ENCODE measurements at regions not wholly inside any gene's neighbourhood (a gene's known extent, or its start where the extent isn't known, plus 50 kb on each side); places are given as distances from the start of the nearest gene placed in this dataset.

- no peak overlapping the region for H2AFZ ChIP-seq (ENCODE audit: low read length)
- H3K4me1 ChIP-seq (ENCODE audit: low read length), result no peaks in the 10 kb centered on the region
- no peak for DNase-seq
- H3K27ac ChIP-seq (ENCODE audit: low read length), result no peak overlapping the region
- no peaks in the 10 kb centered on the region for H3K9me2 ChIP-seq (replicated peaks; ENCODE audit: insufficient read depth, low read length)
- H3K4me3 ChIP-seq (ENCODE audit: low read length), result no peak overlapping the region
- no peaks in the 10 kb centered on the region for H3K9me3 ChIP-seq (ENCODE audit: low read length)
- H3K36me3 ChIP-seq (ENCODE audit: insufficient read depth, low read length), result no peaks in the 10 kb centered on the region
- H4K20me1 ChIP-seq (ENCODE audit: insufficient read depth, low read depth, low read length), result no peaks in the 10 kb centered on the region
- H3K27me3 ChIP-seq (ENCODE audit: low read length), result no peaks in the 10 kb centered on the region
- no peaks in the 10 kb centered on the region for H3K79me2 ChIP-seq (ENCODE audit: low read length)
- H3K9ac ChIP-seq (ENCODE audit: low read length), result no peak overlapping the region
- H3K4me2 ChIP-seq (ENCODE audit: low read depth, low read length, poor library complexity, severe bottlenecking), result no peak overlapping the region
Measured at GRCh38 chr4:119865789-119866188, 200.9 kb downstream of the MAD2L1 start.

- H3K4me2 ChIP-seq (ENCODE audit: low read depth, low read length, poor library complexity, severe bottlenecking), result no peak overlapping the region
- H3K36me3 ChIP-seq (ENCODE audit: insufficient read depth, low read length), result no peaks in the 10 kb centered on the region
- no peaks in the 10 kb centered on the region for H3K79me2 ChIP-seq (ENCODE audit: low read length)
- no peaks in the 10 kb centered on the region for H3K9me3 ChIP-seq (ENCODE audit: low read length)
- H3K4me3 ChIP-seq (ENCODE audit: low read length), result no peak overlapping the region
- H3K27me3 ChIP-seq (ENCODE audit: low read length), result no peaks in the 10 kb centered on the region
- H3K9me2 ChIP-seq (replicated peaks; ENCODE audit: insufficient read depth, low read length), result no peaks in the 10 kb centered on the region
- no peaks in the 10 kb centered on the region for H4K20me1 ChIP-seq (ENCODE audit: insufficient read depth, low read depth, low read length)
- H3K4me1 ChIP-seq (ENCODE audit: low read length), result no peaks in the 10 kb centered on the region
- no peak for DNase-seq
- no peak overlapping the region for H3K9ac ChIP-seq (ENCODE audit: low read length)
- H2AFZ ChIP-seq (ENCODE audit: low read length), result no peak overlapping the region
- no peak overlapping the region for H3K27ac ChIP-seq (ENCODE audit: low read length)
Measured at GRCh38 chr4:119865389-119865788, 201.3 kb downstream of the MAD2L1 start.

- H3K9me3 ChIP-seq (ENCODE audit: low read length), result no peaks in the 10 kb centered on the region
- no peak overlapping the region for H3K27ac ChIP-seq (ENCODE audit: low read length)
- H3K4me1 ChIP-seq (ENCODE audit: low read length), result no peaks in the 10 kb centered on the region
- no peaks in the 10 kb centered on the region for H3K79me2 ChIP-seq (ENCODE audit: low read length)
- H3K4me3 ChIP-seq (ENCODE audit: low read length), result no peak overlapping the region
- H3K36me3 ChIP-seq (ENCODE audit: insufficient read depth, low read length), result no peaks in the 10 kb centered on the region
- DNase-seq, result no peak
- H2AFZ ChIP-seq (ENCODE audit: low read length), result no peak overlapping the region
- H4K20me1 ChIP-seq (ENCODE audit: insufficient read depth, low read depth, low read length), result no peaks in the 10 kb centered on the region
- no peaks in the 10 kb centered on the region for H3K9me2 ChIP-seq (replicated peaks; ENCODE audit: insufficient read depth, low read length)
- no peak overlapping the region for H3K4me2 ChIP-seq (ENCODE audit: low read depth, low read length, poor library complexity, severe bottlenecking)
- H3K9ac ChIP-seq (ENCODE audit: low read length), result no peak overlapping the region
- H3K27me3 ChIP-seq (ENCODE audit: low read length), result no peaks in the 10 kb centered on the region
Measured at GRCh38 chr4:119861731-119862130, 204.9 kb downstream of the MAD2L1 start.

GRCh38 chr4:119858176-119858575 is 208.5 kb downstream of the MAD2L1 start:
- Histone ChIP-seq H3K4me2 (ENCODE audit: low read depth, low read length, poor library complexity, severe bottlenecking) (no peak overlapping the region), H3K79me2 (ENCODE audit: low read length) (no peaks in the 10 kb centered on the region), H3K36me3 (ENCODE audit: insufficient read depth, low read length) (no peaks in the 10 kb centered on the region), H3K4me3 (ENCODE audit: low read length) (no peak overlapping the region), H3K9me2 (replicated peaks; ENCODE audit: insufficient read depth, low read length) (no peaks in the 10 kb centered on the region), H3K9me3 (ENCODE audit: low read length) (no peaks in the 10 kb centered on the region), H3K4me1 (ENCODE audit: low read length) (no peaks in the 10 kb centered on the region), H3K9ac (ENCODE audit: low read length) (no peak overlapping the region), H2AFZ (ENCODE audit: low read length) (no peak overlapping the region), H3K27me3 (ENCODE audit: low read length) (no peaks in the 10 kb centered on the region), H3K27ac (ENCODE audit: low read length) (no peak overlapping the region), H4K20me1 (ENCODE audit: insufficient read depth, low read depth, low read length) (no peaks in the 10 kb centered on the region)
- DNase-seq, result no peak

GRCh38 chr4:119854364-119854763 is 212.3 kb downstream of the MAD2L1 start:
- no peak overlapping the region for H3K27ac ChIP-seq (ENCODE audit: low read length)
- no peak overlapping the region for H3K4me2 ChIP-seq (ENCODE audit: low read depth, low read length, poor library complexity, severe bottlenecking)
- no peaks in the 10 kb centered on the region for H3K9me3 ChIP-seq (ENCODE audit: low read length)
- DNase-seq, result no peak
- H2AFZ ChIP-seq (ENCODE audit: low read length), result no peak overlapping the region
- no peaks in the 10 kb centered on the region for H3K9me2 ChIP-seq (replicated peaks; ENCODE audit: insufficient read depth, low read length)
- no peaks in the 10 kb centered on the region for H4K20me1 ChIP-seq (ENCODE audit: insufficient read depth, low read depth, low read length)
- H3K27me3 ChIP-seq (ENCODE audit: low read length), result no peaks in the 10 kb centered on the region
- no peaks in the 10 kb centered on the region for H3K4me1 ChIP-seq (ENCODE audit: low read length)
- H3K36me3 ChIP-seq (ENCODE audit: insufficient read depth, low read length), result no peaks in the 10 kb centered on the region
- no peaks in the 10 kb centered on the region for H3K79me2 ChIP-seq (ENCODE audit: low read length)
- no peak overlapping the region for H3K4me3 ChIP-seq (ENCODE audit: low read length)
- H3K9ac ChIP-seq (ENCODE audit: low read length), result no peak overlapping the region

GRCh38 chr4:119851649-119852048 is 215.0 kb downstream of the MAD2L1 start:
- H3K27ac ChIP-seq (ENCODE audit: low read length), result no peak overlapping the region
- no peak overlapping the region for H3K4me2 ChIP-seq (ENCODE audit: low read depth, low read length, poor library complexity, severe bottlenecking)
- no peaks in the 10 kb centered on the region for H3K4me1 ChIP-seq (ENCODE audit: low read length)
- H4K20me1 ChIP-seq (ENCODE audit: insufficient read depth, low read depth, low read length), result no peaks in the 10 kb centered on the region
- no peaks in the 10 kb centered on the region for H3K36me3 ChIP-seq (ENCODE audit: insufficient read depth, low read length)
- H3K9ac ChIP-seq (ENCODE audit: low read length), result no peak overlapping the region
- no peak overlapping the region for H3K4me3 ChIP-seq (ENCODE audit: low read length)
- no peaks in the 10 kb centered on the region for H3K9me3 ChIP-seq (ENCODE audit: low read length)
- H3K79me2 ChIP-seq (ENCODE audit: low read length), result no peaks in the 10 kb centered on the region
- H3K27me3 ChIP-seq (ENCODE audit: low read length), result no peaks in the 10 kb centered on the region
- H2AFZ ChIP-seq (ENCODE audit: low read length), result no peak overlapping the region
- H3K9me2 ChIP-seq (replicated peaks; ENCODE audit: insufficient read depth, low read length), result no peaks in the 10 kb centered on the region
- no peak for DNase-seq

GRCh38 chr4:119841361-119841760 is 212.8 kb upstream of the PDE5A start:
- Histone ChIP-seq H3K27ac (ENCODE audit: low read length) (no peak overlapping the region), H2AFZ (ENCODE audit: low read length) (no peak overlapping the region), H3K9ac (ENCODE audit: low read length) (no peak overlapping the region), H3K4me2 (ENCODE audit: low read depth, low read length, poor library complexity, severe bottlenecking) (no peak overlapping the region), H3K9me3 (ENCODE audit: low read length) (no peaks in the 10 kb centered on the region), H3K27me3 (ENCODE audit: low read length) (no peaks in the 10 kb centered on the region), H4K20me1 (ENCODE audit: insufficient read depth, low read depth, low read length) (no peaks in the 10 kb centered on the region), H3K4me1 (ENCODE audit: low read length) (no peaks in the 10 kb centered on the region), H3K79me2 (ENCODE audit: low read length) (no peaks in the 10 kb centered on the region), H3K36me3 (ENCODE audit: insufficient read depth, low read length) (no peaks in the 10 kb centered on the region), H3K9me2 (replicated peaks; ENCODE audit: insufficient read depth, low read length) (0 out of 2 replicates have a peak, but pooled peaks cover under 1% of the 10 kb centered on the region), H3K4me3 (ENCODE audit: low read length) (no peak overlapping the region)
- DNase-seq, result no peak

DNA sequence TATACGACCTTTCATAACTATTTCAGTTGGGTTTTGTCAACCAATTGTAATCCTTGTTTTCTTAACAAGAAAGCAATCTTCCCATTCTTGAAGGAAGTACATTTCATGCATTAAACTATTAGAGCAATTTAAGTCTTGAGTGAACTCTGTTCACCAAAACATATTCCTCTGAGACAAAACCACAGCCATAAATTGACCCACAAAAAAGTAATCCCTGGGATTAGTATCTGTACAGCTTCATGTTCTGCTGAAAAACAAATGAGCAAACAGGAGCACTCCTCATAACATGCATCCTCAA is 207.0 kb upstream of the PDE5A start:
- Histone ChIP-seq H3K4me1 (ENCODE audit: low read length) (no peaks in the 10 kb centered on the region), H3K4me3 (ENCODE audit: low read length) (no peak overlapping the region), H3K9me3 (ENCODE audit: low read length) (no peaks in the 10 kb centered on the region), H3K9ac (ENCODE audit: low read length) (no peak overlapping the region), H3K36me3 (ENCODE audit: insufficient read depth, low read length) (no peaks in the 10 kb centered on the region), H3K27ac (ENCODE audit: low read length) (no peak overlapping the region), H2AFZ (ENCODE audit: low read length) (no peak overlapping the region), H3K4me2 (ENCODE audit: low read depth, low read length, poor library complexity, severe bottlenecking) (no peak overlapping the region), H3K27me3 (ENCODE audit: low read length) (no peaks in the 10 kb centered on the region), H3K79me2 (ENCODE audit: low read length) (no peaks in the 10 kb centered on the region), H3K9me2 (replicated peaks; ENCODE audit: insufficient read depth, low read length) (no peaks in the 10 kb centered on the region; the same call in 1 of the 2 replicates), H4K20me1 (ENCODE audit: insufficient read depth, low read depth, low read length) (no peaks in the 10 kb centered on the region)
- no peak for DNase-seq
